ENCODE measurements at regions not wholly inside any gene's neighbourhood (a gene's known extent, or its start where the extent isn't known, plus 50 kb on each side); places are given as distances from the start of the nearest gene placed in this dataset.

GRCh38 chr12:98403936-98404335, 111.5 kb upstream of the TMPO start:
- 17% methylated on average over 1 of the region's 5 CpGs for WGBS (ENCODE audit: insufficient coverage)

GRCh38 chr12:98405805-98406366, 109.5 kb upstream of the TMPO start:
- Mint-ChIP-seq H3K27me3 (ENCODE audit: low read depth in 3 of 3) (peaks cover 0 to 3% (median 2%) of the 10 kb centered on the region in 3 donors), H3K9me3 (peaks cover 0 to 10% (median 9%) of the 10 kb centered on the region in 7 donors), H3K4me1 (peaks cover 61% of the 10 kb centered on the region), H3K36me3 (peaks cover 0 to 14% of the 10 kb centered on the region in 2 donors), H3K4me3 (no peak overlapping the region), H3K27ac (no peak overlapping the region)
- no peak overlapping the region for H2AFZ ChIP-seq (ENCODE audit: insufficient read depth, low read depth, low read length, poor library complexity, severe bottlenecking)
- no peak overlapping the region for H3K9ac ChIP-seq (ENCODE audit: insufficient read depth, low read length, poor library complexity, severe bottlenecking)
- no peak overlapping the region for H3K4me2 ChIP-seq (replicated peaks; ENCODE audit: extremely low read depth, low read length, poor library complexity, severe bottlenecking)
- no peaks in the 10 kb centered on the region for H4K20me1 ChIP-seq (ENCODE audit: insufficient read depth, low read length)
- no peaks in the 10 kb centered on the region for H3K79me2 ChIP-seq (ENCODE audit: insufficient read depth, low read length)
- WGBS (ENCODE audit: insufficient coverage), result 83% methylated on average over 7 of the region's 7 CpGs
- no peaks in the 10 kb centered on the region for H3K27me3 ChIP-seq (ENCODE audit: control insufficient read depth in 2 of 2, insufficient read depth in 2 of 2, low read length in 2 of 2)
- intact Hi-C loops (cut with micrococcal nuclease), result no loop called here
- no peak for TF ChIP-seq CTCF (IDR thresholded peaks at IDR 0.05)
- H3K4me1 ChIP-seq (ENCODE audit: control insufficient read depth in 1 of 2, insufficient read depth in 2 of 2, low read length in 2 of 2), result peaks cover 38 to 57% of the 10 kb centered on the region in 2 donors
- peaks cover 0 to 10% of the 10 kb centered on the region in 2 donors for H3K9me3 ChIP-seq (replicated peaks in 1 of 2; ENCODE audit: control insufficient read depth in 1 of 2, insufficient read depth in 1 of 2, low read length in 2 of 2)
- H3K36me3 ChIP-seq (replicated peaks in 1 of 2; ENCODE audit: control insufficient read depth in 1 of 2, insufficient read depth in 2 of 2, low read length in 2 of 2), result no peaks in the 10 kb centered on the region
- no peak overlapping the region for H3K4me3 ChIP-seq (replicated peaks in 1 of 3; ENCODE audit: low read depth in 2 of 3, low read length in 3 of 3)
- DNase-seq, result no peak
- H3K27ac ChIP-seq (ENCODE audit: low read depth in 1 of 2, low read length in 2 of 2), result no peak overlapping the region

More at GRCh38 chr12:98403936-98404335, 111.5 kb upstream of the TMPO start:
- peak overlapping the region; percentile 67 for H2AFZ ChIP-seq (ENCODE audit: insufficient read depth, low read depth, low read length, poor library complexity, severe bottlenecking)
- no peaks in the 10 kb centered on the region for H3K79me2 ChIP-seq (ENCODE audit: insufficient read depth, low read length)
- H3K27me3 ChIP-seq (ENCODE audit: control insufficient read depth in 2 of 2, insufficient read depth in 2 of 2, low read length in 2 of 2), result no peaks in the 10 kb centered on the region
- peaks cover 58% of the 10 kb centered on the region for H3K4me1 Mint-ChIP-seq
- no peak overlapping the region for H3K27ac ChIP-seq (ENCODE audit: low read depth in 1 of 2, low read length in 2 of 2)
- no peaks in the 10 kb centered on the region for H3K36me3 ChIP-seq (replicated peaks in 1 of 2; ENCODE audit: control insufficient read depth in 1 of 2, insufficient read depth in 2 of 2, low read length in 2 of 2)
- peak overlapping the region; percentile 28 for H3K4me2 ChIP-seq (replicated peaks; ENCODE audit: extremely low read depth, low read length, poor library complexity, severe bottlenecking)
- peaks cover 2 to 5% (median 3%) of the 10 kb centered on the region in 3 donors for H3K27me3 Mint-ChIP-seq (ENCODE audit: low read depth in 3 of 3)
- no peak for TF ChIP-seq CTCF (IDR thresholded peaks at IDR 0.05)
- no peak for DNase-seq
- H3K4me3 ChIP-seq (replicated peaks in 1 of 3; ENCODE audit: low read depth in 2 of 3, low read length in 3 of 3), result peak overlapping the region in 1 of 3 experiments; percentile 14
- peaks cover 0 to 7% of the 10 kb centered on the region in 2 donors for H3K36me3 Mint-ChIP-seq
- peaks cover 0 to 7% of the 10 kb centered on the region in 2 donors for H3K9me3 ChIP-seq (replicated peaks in 1 of 2; ENCODE audit: control insufficient read depth in 1 of 2, insufficient read depth in 1 of 2, low read length in 2 of 2)
- H3K9ac ChIP-seq (ENCODE audit: insufficient read depth, low read length, poor library complexity, severe bottlenecking), result no peak overlapping the region
- peak overlapping the region in 1 of 7 donors; percentile 60 for H3K27ac Mint-ChIP-seq
- H3K4me1 ChIP-seq (ENCODE audit: control insufficient read depth in 1 of 2, insufficient read depth in 2 of 2, low read length in 2 of 2), result peaks cover 39 to 56% of the 10 kb centered on the region in 2 donors
- intact Hi-C loops (cut with micrococcal nuclease), result no loop called here
- H3K4me3 Mint-ChIP-seq, result no peak overlapping the region
- no peaks in the 10 kb centered on the region for H4K20me1 ChIP-seq (ENCODE audit: insufficient read depth, low read length)
- H3K9me3 Mint-ChIP-seq, result peaks cover 0 to 6% (median 3%) of the 10 kb centered on the region in 7 donors
